ENCODE measurements at regions not wholly inside any gene's neighbourhood (a gene's known extent, or its start where the extent isn't known, plus 50 kb on each side); places are given as distances from the start of the nearest gene placed in this dataset.
A peak's percentile ranks its signal among the peaks of the same experiment; 100 is the strongest.

- no peak for DNase-seq (ENCODE audit: low read depth)
- TF ChIP-seq CTCF (IDR thresholded peaks at IDR 0.05; ENCODE audit: insufficient read depth, low read depth, low read length) = no peak
- no peaks in the 10 kb centered on the region for H3K27me3 ChIP-seq (ENCODE audit: control insufficient read depth, insufficient read depth, low read length)
- ChIA-PET CTCF (no interaction called here), POLR2A (no interaction called here)
- no peak overlapping the region for H3K4me3 ChIP-seq (ENCODE audit: low read depth, low read length)
- no peaks in the 10 kb centered on the region for H3K36me3 ChIP-seq (ENCODE audit: control insufficient read depth, insufficient read depth, low read length)
Observed at GRCh38 chr5:89086390-89087086, 203.6 kb upstream of the MEF2C start.

GRCh38 chr5:89083791-89084190 is 200.8 kb upstream of the MEF2C start:
- no peak overlapping the region for H3K4me3 ChIP-seq (ENCODE audit: low read depth, low read length)

GRCh38 chr5:89081360-89081759 is 198.4 kb upstream of the MEF2C start:
- no peaks in the 10 kb centered on the region for H3K27me3 ChIP-seq (ENCODE audit: control insufficient read depth, insufficient read depth, low read length)
- POLR2A ChIA-PET = no interaction called here
- H3K36me3 ChIP-seq (ENCODE audit: control insufficient read depth, insufficient read depth, low read length) = no peaks in the 10 kb centered on the region
- H3K4me3 ChIP-seq (ENCODE audit: low read depth, low read length) = no peak overlapping the region
- TF ChIP-seq CTCF (IDR thresholded peaks at IDR 0.05; ENCODE audit: insufficient read depth, low read depth, low read length) = no peak
- CTCF ChIA-PET = no interaction called here
- no peak for DNase-seq (ENCODE audit: low read depth)

More at GRCh38 chr5:89083791-89084190, 200.8 kb upstream of the MEF2C start:
- no peaks in the 10 kb centered on the region for H3K36me3 ChIP-seq (ENCODE audit: control insufficient read depth, insufficient read depth, low read length)
- POLR2A ChIA-PET = no interaction called here
- no peaks in the 10 kb centered on the region for H3K27me3 ChIP-seq (ENCODE audit: control insufficient read depth, insufficient read depth, low read length)
- peak; percentile 94 for DNase-seq (ENCODE audit: low read depth)
- no peak for TF ChIP-seq CTCF (IDR thresholded peaks at IDR 0.05; ENCODE audit: insufficient read depth, low read depth, low read length)
- CTCF ChIA-PET = interaction anchor here (1.1 kb wide), 1 partner anchor 10 kb away, joined by 3 read pairs; no protein-coding TSS in a partner anchor

- POLR2A ChIA-PET = no interaction called here
- no peak for DNase-seq (ENCODE audit: low read depth)
- Histone ChIP-seq H3K4me3 (ENCODE audit: low read depth, low read length) (no peak overlapping the region), H3K36me3 (ENCODE audit: control insufficient read depth, insufficient read depth, low read length) (no peaks in the 10 kb centered on the region), H3K27me3 (ENCODE audit: control insufficient read depth, insufficient read depth, low read length) (no peaks in the 10 kb centered on the region)
- TF ChIP-seq CTCF (IDR thresholded peaks at IDR 0.05; ENCODE audit: insufficient read depth, low read depth, low read length) = no peak
- CTCF ChIA-PET = no interaction called here
Observed at GRCh38 chr5:89080467-89081116, 197.6 kb upstream of the MEF2C start.

- Histone ChIP-seq H3K27me3 (ENCODE audit: control insufficient read depth, insufficient read depth, low read length) (no peaks in the 10 kb centered on the region; the same call in 1 of the 2 replicates), H3K36me3 (ENCODE audit: control insufficient read depth, insufficient read depth, low read length) (no peaks in the 10 kb centered on the region), H3K4me3 (ENCODE audit: low read depth, low read length) (no peak overlapping the region)
- DNase-seq (ENCODE audit: low read depth) = no peak
- TF ChIP-seq CTCF (IDR thresholded peaks at IDR 0.05; ENCODE audit: insufficient read depth, low read depth, low read length) = no peak
- ChIA-PET POLR2A (no interaction called here), CTCF (no interaction called here)
Observed at GRCh38 chr5:89072842-89073672, 190.1 kb upstream of the MEF2C start.

Data from BJ (cell line).